Endothelial cell of umbilical vein (primary cell): ENCODE measurements at regions not wholly inside any gene's neighbourhood (a gene's known extent, or its start where the extent isn't known, plus 50 kb on each side); places are given as distances from the start of the nearest gene placed in this dataset.

Source experiments
- EZH2 ChIP-seq: IDR thresholded peaks from 2 replicates; pipeline ENCODE4 v1.6.1; 2012; ENCODE audit warnings: borderline replicate concordance, low read depth, mild to moderate bottlenecking, moderate library complexity, low read length, inconsistent platforms; ENCODE audit not compliant: severe bottlenecking
- GATA2 ChIP-seq: IDR thresholded peaks from 2 replicates; pipeline ENCODE4 v1.7.0; 2011; ENCODE audit warnings: low read depth, mild to moderate bottlenecking, moderate library complexity, mixed read lengths, low read length; ENCODE audit not compliant: insufficient read length, insufficient read depth
- JUN ChIP-seq: IDR thresholded peaks from 2 replicates; pipeline ENCODE4 v1.6.1; 2011; ENCODE audit warnings: borderline replicate concordance, low read depth; ENCODE audit not compliant: insufficient read length, insufficient read depth
- MYC ChIP-seq: IDR thresholded peaks from one replicate; pipeline ENCODE4 v1.6.1; 2011; ENCODE audit warnings: mild to moderate bottlenecking, low read depth, low read length
- POLR2A ChIP-seq: IDR thresholded peaks from 2 replicates; pipeline ENCODE4 v1.6.1; 2012; ENCODE audit warnings: low read depth, mild to moderate bottlenecking, control low read depth, low read length
- POLR2AphosphoS5 ChIP-seq: IDR thresholded peaks from 2 replicates; pipeline ENCODE4 v1.6.1; 2012; ENCODE audit warnings: low read depth, mild to moderate bottlenecking, control low read depth, low read length, moderate library complexity; ENCODE audit not compliant: insufficient read depth
- TF ChIP-seq, protein P1 (sequence below), 2 donors: IDR thresholded peaks; 1 replicate in 1 of 2; 2 replicates in 1 of 2; pipeline ENCODE4 v1.5.1; 2011; ENCODE audit warnings: low read length in 2 of 2, mild to moderate bottlenecking in 2 of 2, moderate library complexity in 2 of 2, control low read depth in 1 of 2, inconsistent platforms in 1 of 2, low read depth in 1 of 2; ENCODE audit not compliant: insufficient read depth in 1 of 2; ENCODE audit errors: extremely low read depth in 1 of 2
- TF ChIP-seq, protein P2 (sequence below): IDR thresholded peaks from 2 replicates; pipeline ENCODE4 v1.6.1; 2011; ENCODE audit not compliant: insufficient read depth, insufficient read length

DNA sequence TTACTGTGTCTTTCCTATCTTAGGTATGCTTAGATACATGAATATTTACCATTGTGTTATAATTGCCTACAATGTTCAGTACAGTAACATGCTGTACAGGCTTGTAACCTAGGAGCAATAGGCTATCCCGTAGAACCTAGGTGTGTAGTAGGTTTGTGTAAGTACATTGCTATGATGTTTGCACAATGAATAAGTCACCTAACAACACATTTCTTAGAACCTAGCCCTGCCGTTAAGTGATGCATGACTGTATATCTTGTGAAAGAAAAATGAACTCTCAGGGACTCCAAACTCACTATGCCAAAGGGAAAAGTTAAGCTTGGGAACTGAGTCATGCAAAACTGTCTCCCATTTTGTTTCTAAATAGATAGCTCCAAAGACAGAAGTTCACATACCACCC, 91.5 kb upstream of the ACP3 start:
- TF ChIP-seq, protein P1, sequence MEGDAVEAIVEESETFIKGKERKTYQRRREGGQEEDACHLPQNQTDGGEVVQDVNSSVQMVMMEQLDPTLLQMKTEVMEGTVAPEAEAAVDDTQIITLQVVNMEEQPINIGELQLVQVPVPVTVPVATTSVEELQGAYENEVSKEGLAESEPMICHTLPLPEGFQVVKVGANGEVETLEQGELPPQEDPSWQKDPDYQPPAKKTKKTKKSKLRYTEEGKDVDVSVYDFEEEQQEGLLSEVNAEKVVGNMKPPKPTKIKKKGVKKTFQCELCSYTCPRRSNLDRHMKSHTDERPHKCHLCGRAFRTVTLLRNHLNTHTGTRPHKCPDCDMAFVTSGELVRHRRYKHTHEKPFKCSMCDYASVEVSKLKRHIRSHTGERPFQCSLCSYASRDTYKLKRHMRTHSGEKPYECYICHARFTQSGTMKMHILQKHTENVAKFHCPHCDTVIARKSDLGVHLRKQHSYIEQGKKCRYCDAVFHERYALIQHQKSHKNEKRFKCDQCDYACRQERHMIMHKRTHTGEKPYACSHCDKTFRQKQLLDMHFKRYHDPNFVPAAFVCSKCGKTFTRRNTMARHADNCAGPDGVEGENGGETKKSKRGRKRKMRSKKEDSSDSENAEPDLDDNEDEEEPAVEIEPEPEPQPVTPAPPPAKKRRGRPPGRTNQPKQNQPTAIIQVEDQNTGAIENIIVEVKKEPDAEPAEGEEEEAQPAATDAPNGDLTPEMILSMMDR (IDR thresholded peaks at IDR 0.05; ENCODE audit: extremely low read depth in 1 of 2, insufficient read depth in 1 of 2, low read depth in 1 of 2, low read length in 2 of 2): no peak
- TF ChIP-seq, protein P2, sequence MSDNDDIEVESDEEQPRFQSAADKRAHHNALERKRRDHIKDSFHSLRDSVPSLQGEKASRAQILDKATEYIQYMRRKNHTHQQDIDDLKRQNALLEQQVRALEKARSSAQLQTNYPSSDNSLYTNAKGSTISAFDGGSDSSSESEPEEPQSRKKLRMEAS: no peak
- TF ChIP-seq POLR2A: no peak
- TF ChIP-seq EZH2: no peak
- no peak for TF ChIP-seq JUN
- no peak for TF ChIP-seq POLR2AphosphoS5
- TF ChIP-seq GATA2: no peak
- no peak for TF ChIP-seq MYC
